Stimulated activated CD4-positive, alpha-beta T cell treated with anti-CD3 and anti-CD28 coated beads, Interleukin-2, amount 100 ng/mL, for 48 hours (primary cell): ENCODE measurements at regions not wholly inside any gene's neighbourhood (a gene's known extent, or its start where the extent isn't known, plus 50 kb on each side); places are given as distances from the start of the nearest gene placed in this dataset.

Experiments used
- DNase-seq, 2 donors: peaks; one replicate each; pipeline ENCODE4 v3.0.0-alpha.2; 2020

DNA sequence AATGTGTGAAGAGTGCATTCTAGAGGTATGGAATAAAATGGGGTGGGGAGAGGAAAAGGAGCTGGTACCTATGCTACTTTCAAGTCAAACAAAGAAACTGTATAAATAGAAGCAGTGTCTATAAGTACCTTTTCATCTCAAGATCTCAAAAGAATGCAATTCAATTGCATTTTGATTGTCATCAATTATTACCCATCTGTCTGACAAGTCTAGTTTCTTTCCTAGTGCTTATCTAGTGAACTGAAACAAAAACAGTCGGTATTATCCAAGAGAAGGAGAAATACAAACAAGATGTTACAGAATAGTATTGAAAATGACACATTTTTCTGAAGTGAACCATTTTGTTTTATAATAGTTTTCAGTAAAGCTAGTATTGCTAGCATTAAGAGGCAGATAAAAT lies 754.5 kb upstream of the LRRN3 start:
- no peak for DNase-seq

DNA sequence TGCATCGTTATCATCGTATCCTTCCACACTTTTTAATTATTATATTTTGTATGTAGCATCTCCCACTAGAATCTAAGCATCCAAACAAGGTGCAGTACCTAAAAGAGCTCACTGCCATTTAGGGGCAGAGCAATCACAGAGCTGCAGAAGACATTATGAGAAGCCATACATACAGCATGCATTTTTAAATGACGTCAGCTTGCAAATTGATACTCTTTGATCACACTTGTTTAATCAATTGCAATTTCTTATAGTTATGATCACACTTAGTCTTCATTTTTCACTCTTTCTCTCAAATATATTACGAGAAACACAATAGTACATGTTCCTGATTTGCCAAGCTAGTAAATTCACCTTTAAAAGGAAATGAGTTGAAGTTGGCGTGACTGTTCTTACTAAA lies 753.3 kb upstream of the LRRN3 start:
- no peak for DNase-seq

DNA sequence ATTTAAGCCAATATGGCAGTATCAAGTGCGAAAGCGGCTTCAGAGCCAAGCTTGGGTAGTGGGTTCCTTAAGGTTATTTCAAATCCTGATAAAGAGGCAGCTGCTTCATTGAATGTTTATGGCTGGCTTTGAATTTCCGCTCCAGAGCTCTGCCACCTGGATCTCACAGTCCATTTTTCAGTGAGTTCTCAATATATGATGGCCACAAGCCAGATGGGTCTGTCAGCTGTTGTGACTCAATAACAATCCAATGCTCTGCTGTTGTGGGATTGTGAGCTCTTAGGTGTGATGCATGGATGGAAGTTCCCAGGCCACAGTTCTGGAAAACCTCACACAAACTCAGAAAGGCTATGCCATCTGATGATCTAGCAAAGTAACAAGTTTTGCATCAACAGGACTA lies 743.8 kb upstream of the LRRN3 start:
- DNase-seq = no peak

DNA sequence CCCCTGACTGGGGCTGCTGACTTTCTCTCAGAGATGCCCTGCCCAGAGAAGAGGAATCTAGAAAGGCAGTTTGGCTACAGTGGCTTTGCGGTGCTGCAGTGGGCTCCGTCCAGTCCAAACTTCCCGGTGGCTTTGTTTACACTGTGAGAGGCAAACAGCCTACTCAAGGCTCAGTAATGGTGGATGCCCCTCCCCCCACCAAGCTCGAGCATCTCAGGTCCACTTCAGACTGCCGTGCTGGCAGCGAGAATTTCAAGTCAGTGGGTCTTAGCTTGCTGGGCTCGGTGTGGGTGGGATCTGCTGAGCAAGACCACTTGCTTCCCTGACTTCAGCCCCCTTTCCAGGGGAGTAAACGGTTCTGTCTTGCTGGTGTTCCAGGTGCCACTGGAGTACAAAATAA lies 734.5 kb upstream of the LRRN3 start:
- DNase-seq = no peak

DNA sequence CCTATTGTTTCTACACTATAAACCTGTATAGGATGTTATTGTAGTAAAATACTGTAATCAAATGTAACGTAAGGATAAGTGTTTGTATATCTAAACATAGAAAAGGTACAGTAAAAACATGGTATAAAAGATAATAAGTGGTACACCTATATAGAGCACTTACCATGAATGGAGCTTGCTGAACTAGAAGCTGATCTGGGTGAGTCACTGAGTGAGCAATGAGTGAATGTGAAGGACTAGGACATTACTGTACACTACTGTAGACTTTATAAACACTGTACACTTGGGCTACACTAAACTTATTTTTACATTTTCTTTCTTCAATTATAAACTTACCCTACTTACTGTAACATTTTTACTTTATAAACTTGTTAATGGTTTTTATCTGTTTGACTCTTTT lies 732.9 kb upstream of the LRRN3 start:
- DNase-seq = no peak

DNA sequence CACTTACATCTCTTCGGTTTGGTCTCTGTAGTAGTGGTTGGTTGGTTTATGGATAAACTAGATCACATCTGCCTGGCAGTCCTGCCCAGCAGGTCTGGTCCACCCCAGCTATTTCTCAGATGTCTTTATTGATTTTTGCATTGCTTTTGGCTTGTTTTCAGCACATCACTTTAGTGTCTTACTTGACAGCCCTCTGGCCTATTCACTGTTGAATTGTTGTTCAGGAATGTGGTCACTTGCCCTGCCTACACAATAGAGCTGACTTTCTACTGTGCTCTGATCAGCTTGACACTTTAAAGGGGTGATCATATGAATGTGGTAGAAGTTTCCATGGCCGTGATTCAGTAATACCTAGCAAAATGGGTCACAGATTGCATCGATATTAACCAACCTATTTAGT lies 719.2 kb upstream of the LRRN3 start:
- DNase-seq = no peak

DNA sequence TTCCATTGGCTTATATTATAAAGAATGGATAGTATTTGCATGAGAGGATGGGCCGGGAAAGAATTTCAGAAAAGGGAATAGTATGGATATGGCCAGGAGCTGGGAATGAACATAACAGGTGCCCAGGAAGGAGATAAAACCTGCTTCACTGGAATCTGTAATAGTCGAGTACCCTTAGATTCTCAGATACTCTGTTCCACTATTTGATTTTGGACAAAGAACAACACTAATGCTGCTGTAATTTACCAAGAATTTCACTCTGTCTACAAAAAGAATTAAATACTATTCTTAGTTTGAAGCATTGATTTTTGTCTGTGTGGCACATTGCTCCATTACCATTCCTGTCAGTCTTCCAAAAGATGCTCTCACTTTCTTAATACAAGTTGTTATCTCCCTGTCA lies 718.2 kb upstream of the LRRN3 start:
- no peak for DNase-seq

DNA sequence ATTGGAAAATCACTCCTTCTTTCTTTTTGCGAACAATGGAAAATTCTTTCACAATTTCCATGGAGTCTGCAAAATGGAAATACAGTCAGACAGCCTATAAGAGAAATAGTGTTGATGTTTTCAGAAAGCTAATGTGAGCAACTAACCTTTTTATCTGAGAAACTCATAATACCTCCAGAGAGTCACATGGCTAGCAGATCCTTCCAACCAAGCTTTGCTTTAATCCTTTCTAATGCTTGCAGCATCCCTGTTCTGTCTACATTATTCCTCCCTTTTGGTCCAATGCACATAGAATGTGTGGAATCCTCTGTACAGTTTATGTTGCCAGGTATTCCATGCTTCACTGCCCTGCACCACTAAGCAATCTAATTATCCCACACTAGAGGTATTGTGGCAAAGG lies 717.5 kb upstream of the LRRN3 start:
- no peak for DNase-seq

DNA sequence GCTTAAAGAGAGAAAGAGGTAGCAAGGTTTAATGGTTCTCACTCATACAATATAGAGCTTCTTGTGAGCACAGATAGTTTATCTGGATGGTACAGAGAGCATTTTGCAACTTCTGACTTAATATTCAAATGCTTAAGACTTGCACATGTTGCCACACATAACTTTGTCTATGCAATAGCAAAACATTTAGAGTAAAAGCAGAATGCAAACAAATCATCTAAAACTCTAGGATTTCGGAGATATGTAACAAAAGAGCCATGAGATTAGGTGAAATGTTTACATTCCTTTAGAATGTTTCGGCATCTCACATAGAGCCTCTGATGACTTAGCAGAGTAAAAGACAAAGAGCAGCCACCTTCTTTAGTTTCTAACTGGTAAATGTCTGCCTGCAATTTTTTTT lies 717.1 kb upstream of the LRRN3 start:
- no peak for DNase-seq

DNA sequence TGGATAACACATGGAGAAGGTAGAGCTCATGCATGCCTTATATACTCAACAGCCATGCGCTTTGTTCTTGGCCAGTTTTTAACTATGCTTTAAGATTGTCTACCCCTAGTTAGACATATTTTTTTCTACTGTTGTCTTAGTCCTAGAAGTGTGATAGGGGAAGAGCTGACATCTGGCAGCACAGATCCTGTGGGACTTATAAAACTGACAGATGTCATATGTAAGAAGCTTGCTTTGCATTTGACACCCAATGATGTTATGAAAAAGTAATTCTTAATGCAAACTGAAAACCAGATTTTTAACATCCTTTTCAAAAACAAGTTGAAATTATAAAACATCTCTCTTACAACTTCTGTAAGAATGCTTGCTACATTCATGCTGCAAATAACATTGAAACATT lies 715.9 kb upstream of the LRRN3 start:
- DNase-seq = no peak

DNA sequence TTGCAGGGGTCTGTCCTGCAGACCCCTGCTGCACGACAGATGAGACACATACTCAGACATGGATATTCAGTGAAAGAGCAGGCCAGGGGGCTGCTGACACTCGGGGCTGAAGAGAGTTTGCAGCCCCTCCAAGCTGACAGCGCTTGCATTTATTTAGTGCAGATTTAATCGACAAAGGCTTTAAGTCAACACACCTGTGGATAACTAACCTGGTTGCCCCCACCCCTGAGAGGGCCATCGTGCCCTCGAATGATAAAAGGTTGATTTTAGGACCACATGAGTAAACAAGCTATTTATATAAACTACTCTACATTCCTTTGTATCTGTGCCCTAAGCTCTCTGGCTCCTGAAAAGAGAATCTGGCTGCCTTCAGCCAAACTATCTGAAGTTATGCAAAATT lies 708.2 kb upstream of the LRRN3 start:
- no peak for DNase-seq

DNA sequence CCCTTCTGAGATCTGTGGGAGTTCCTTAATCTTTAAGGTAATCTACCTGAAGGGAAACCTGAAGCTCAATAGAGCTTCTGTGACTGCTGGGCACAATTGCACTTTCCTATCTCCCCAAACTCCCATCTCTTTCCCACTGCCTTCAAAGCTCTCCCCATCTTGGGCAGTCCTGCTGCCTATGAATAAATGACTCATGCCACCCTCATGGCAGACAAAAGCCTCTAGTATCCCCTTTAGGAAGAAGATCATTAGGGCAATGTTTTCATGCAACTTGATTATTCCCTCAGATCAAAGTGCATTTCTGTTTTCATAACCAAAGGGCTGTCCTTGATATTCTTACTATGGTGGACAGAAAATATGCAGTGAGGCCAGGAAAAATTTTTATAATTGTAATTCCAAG lies 704.9 kb upstream of the LRRN3 start:
- DNase-seq = no peak

DNA sequence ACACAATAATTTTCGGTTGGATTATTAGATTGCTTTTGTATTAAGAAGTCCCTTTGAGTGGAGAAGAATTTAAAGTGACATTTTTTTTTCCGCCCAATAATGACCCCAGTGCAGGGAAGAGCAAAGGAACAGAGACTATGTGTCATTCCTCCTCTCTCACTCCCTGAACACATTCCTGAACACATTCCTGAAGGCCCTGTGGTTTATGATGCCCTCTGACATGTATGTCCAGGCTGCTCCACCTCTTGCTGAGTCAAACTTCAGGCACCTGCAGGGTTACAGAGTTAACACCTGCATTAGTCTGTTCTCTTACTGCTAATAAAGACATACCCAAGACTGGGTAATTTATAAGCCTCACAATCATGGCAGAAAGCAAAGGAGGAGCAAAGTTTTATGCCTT lies 704.0 kb upstream of the LRRN3 start:
- DNase-seq = no peak

DNA sequence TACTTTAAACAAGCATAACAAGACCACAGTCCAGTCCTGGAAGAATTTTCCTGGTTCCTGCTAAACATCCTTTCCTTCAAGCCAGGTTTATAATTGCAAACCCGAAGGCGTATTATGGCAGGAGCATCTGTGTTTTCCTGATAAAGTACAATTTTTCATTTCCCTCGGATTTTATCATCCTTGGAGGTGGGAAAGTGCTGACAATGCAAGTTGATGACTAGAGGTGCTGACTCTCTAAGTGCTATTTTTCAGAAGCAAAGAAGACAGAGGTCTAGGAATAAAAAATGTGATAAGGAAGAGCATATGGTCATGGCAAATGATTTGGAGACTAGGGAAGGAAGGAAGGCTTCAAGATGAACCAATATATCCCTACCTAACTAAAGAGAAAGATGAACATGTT lies 703.2 kb upstream of the LRRN3 start:
- no peak for DNase-seq

DNA sequence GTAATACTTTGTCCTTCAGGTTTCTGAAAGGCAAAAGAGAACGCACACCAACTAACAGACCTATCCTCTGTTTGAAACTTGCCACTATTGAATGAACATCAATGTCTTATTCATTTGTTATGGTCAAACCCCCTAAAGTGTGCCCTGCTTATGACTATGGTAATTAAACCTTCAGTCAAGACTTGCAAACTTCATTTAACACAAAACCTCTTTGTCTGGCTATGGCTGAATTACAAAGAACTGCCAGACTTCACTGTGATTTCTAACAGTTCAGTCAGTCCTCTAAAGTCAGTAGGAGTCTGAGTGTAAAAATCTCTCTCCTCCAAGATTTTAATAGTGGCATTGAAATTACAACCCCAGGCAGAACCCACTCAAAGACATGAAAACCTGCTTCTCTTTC lies 702.5 kb upstream of the LRRN3 start:
- no peak for DNase-seq

DNA sequence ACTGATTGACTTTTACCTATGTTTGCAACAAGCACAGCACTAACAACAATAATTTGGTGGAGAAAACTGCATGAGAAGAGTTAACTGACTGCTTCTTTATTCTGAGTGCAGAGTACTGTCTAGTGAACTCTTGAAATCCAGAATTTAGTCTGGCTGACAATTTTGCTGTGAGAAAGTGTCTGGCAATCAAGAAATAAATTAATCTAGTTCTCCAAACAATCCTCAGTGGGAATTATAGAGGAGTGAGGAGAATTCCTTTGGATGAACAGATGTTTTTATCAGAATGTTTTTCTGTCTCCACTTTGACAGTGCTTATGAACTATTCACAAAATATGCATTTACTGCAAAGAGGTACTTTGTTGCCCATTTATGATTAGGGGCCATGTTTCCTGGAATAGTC lies 694.9 kb upstream of the LRRN3 start:
- no peak for DNase-seq

DNA sequence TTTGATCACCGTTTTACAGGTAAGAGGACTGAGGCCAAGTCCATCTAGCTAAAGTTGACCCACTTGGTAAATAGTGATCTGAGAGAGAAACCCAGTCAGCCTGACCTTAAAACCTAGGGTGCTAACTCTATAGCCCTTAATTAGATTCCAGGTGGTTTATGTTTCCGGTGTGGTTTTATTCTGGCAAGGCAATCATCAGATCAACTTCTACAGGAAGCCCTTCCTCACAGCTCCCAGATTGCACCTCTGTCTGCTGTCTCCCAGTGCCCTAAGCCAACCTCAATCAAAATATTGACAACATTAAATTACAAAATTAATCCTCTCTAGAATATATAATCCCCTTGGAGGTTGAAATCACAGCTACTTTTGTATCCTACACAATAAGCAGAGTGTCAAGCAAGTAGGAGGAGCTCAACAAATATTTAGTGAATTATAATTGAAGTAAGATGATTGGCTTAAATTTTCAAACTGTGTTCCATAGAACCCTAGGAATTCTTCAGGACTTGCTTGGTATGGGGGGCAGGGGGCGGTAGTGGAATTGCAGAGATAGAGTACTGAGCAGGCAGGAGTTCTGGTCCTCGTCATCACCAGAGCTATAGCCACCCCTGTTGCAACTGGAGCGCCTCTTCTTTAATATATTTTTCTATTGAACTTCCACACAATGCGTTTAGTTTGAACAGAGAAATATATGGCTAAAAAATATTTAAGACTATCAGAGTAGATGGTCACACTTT lies 692.8 kb upstream of the LRRN3 start:
- no peak for DNase-seq

DNA sequence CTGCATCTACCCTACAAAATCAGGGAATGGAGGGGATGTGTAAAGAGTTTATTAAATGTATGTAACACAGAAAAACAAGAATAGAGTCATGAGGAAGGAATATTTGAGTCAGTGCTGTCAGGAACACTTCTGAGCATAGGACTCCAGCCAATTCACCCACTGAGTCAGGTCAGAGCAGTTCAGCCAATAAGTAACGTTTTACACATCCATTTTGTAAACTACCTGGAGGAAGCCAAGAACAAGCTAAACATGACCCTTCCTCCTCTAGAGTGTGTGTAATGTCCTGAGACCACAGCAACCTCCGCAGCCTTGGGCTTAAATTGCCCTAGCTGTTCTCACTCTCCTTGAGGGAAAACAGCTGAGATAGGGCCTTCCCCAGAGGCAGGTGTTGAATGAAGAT lies 691.5 kb upstream of the LRRN3 start:
- no peak for DNase-seq

DNA sequence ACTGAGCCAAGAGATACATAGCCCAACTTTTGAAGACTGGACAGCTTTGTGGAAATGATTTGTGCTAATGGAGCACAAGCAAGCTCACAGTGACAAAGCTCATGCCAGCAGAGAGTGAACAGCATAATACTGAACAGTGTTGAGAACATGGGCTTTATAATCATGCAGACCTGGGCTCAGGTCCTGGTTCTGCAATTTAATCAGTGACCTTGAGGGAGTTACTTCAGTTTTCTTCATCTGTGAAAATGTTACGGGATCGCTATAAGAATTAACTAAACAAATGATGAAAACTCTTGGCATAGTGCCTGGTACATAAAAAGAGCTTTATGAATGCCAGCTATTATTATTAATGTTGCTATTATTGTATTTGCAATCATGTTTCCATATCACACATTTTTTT lies 690.5 kb upstream of the LRRN3 start:
- DNase-seq = no peak

DNA sequence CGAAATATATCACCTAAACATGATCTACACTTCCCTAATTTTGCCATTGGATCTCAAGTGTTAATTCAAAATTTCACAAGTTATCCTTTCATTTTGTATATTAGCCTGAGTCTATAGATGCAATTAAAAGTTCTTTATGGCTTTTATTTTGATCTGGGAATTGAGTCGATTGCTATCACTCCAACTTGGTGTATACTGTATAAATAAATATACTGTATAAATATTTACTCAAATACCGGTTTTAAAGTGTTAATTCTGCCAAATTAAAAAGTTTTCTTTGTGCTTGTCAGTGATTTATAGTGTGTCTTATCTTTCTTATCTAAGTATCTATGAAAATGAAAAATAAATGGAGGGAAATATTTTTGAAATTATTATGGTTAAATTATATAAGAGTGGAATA lies 683.7 kb upstream of the LRRN3 start:
- no peak for DNase-seq

DNA sequence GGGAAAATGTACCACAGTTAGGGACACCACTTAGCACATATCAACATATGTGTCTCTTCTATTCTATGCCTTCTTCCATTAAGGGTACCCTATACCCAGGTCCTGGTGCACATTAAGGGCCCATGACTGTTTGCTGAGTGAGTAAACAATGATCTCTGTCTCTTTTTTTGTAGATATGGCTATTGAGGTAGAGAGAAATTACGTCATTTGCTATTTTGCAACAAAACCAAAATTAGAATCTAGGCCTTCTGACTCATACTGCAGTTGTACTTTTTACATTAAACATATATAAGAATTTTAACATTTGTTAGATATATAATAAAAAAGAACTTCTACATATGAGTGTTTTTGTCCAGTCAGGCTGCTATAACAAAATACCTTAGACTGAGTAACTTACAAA lies 683.2 kb upstream of the LRRN3 start:
- DNase-seq = no peak

DNA sequence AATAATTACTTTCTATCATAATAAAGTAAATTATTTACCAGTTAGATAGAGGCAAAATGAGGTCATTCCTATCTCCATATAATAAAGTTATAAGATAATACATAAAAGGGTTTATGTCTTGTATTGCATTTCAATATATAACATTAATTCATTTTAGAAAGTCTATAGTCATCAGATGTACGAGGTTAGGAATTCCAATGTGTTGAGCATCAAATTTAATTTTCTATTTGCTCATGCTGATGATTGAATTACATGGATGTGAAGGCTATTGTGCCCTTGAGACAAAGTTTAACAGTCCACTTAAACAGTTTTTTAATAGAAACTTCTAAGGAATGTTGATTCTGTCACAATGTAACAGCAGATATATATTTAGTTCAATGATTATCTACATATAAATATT lies 678.3 kb upstream of the LRRN3 start:
- no peak for DNase-seq

DNA sequence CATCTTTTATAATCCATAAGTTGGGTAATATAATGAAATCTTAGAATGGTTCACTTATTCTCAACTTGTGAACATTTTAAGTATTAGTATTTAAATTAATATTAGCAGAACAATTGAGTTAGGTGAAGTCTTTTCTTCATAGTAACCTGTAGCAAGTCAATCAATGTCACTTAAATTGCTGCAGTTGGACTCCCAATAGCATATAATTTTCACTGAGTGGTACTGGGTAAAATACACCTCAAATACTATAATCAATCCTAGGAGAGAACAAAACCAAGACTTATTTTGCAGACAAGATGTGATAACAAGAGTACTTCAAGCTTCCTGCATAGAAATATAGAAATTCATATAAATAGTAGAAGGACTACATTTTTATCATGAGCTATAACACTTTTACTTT lies 677.9 kb upstream of the LRRN3 start:
- DNase-seq = no peak

DNA sequence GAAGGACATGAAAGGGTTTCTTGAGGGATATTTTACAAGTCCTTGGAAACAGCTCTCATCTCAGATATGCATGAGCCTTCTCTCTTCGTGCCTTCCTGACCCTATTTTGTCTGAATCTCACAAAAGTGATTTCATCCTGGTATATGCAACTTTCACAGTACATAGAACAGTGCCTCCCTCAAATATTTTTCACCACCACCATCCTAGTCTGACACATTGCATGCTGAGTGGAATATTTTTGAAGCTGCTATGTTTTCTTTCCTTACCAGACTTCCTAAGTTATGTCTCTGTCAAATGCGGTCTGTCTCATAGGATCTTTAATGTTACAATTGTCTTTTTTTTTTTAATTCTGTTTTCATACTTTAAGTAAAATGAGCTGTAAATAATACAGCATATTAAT lies 673.3 kb upstream of the LRRN3 start:
- DNase-seq = no peak

DNA sequence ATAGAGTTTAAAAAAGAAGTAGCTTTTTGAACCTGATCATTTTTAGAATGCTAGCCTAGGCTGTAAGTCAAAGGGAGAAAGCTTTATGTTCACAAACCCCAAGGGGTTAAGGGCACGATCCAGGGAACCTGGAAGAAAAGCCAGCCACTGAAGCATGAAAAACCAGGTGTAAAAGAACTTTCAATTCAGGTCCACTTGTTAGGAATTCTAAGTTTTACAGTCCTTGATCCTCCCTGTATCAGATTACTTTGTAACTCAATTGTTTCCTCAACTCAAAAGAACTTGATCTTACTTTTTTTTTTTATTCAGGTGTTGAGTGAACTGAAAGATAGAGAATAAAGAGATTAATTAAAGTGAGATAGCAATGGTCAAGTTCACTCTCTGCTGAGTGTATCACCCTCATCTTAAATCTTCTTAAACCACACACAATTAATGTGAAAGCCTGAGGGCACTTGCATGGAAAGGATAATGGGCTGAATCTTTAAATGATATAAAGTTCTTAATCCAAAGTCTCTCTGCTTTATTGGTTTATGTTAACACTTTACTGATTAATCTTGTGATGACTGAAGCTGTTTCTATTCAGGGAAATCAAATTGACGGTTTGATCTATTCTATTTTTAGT lies 672.2 kb upstream of the LRRN3 start:
- DNase-seq = no peak
